Stimulated activated CD4-positive, alpha-beta T cell treated with anti-CD3 and anti-CD28 coated beads, TNF-alpha, amount 100 ng/mL, for 48 hours (primary cell): ENCODE measurements at regions not wholly inside any gene's neighbourhood (a gene's known extent, or its start where the extent isn't known, plus 50 kb on each side); places are given as distances from the start of the nearest gene placed in this dataset.

ENCODE experiments used
- DNase-seq, 3 donors: peaks; one replicate each; pipeline ENCODE4 v3.0.0-alpha.2; 2020; ENCODE audit warnings: low read depth in 3 of 3

DNA sequence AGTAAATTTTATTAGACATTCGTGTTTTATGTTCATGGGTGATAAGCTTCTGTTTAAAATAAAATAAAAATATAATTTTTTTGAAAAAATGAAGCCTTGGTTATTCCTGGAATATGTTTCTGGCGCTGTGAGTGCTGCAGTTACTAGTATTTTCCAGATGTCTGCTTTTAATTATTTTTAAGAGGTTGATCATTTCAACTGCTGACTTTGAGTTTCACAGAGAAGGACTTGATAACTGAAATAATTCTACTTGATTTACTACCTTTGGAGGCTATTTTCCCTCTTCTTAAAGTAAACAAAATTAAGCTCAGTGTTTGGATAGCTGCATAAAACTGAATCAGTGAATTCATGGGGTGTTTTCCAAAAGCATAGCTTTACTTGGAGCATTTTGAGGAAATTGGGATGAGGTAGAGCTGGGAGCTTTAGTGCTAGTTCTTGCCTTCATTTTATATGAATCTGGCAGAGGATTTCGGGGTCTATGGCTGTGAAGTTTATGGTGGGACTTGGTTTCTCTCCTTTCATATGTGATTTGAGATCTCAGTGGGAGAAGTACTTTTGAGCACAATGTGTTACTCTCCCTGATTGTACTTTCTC, 666.5 kb downstream of the DCDC2C start:
- no peak for DNase-seq

DNA sequence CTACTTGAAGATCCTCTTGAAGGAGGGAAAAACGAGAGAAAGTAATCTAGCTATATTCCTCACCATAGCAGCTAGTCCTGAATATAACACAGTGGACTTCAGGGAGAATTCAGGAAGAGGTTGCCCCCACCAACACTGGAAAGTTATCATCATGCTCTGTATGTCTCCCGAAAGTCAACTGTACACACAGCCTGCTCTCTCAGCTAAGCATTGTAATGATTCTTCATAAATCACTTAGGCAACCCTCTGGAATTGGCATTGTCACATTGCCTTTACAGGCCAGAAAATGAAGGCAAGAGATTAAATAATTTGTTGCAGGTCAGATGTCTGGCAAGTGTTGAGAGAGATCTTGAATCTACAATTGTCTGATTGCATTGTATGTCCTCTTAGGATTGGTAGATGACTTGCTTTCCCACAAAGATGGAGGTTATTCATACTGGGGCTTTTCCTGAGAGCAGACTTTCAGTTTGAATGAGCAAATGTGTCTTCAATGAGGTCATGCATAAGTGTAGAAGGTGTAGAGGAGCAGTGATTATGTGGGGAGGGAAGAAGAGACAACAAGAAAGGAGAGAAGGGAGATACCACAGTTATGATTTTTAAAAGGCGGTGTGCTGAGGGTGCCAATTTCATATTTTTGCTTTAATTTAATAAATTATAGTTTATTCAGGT, 667.2 kb downstream of the DCDC2C start:
- DNase-seq: no peak

DNA sequence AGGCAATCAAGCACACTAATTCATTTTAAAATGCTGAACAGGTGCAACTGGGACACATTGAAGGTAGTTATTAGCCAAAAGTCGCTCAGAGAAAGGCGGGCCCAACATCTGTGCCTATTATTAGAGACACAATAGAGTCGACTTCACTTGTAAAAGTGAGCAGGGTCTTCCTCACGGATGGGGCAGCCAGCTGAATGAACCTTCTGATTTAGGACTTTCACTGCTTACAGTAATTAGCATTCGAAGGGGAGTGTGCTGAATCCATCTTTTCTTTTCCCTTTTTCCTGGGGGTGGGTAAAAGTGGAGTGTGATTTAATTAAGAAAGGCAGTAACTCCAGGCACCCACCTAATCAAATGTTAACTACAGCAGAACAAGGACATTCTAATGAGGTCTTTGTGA, 677.7 kb downstream of the DCDC2C start:
- DNase-seq: no peak

DNA sequence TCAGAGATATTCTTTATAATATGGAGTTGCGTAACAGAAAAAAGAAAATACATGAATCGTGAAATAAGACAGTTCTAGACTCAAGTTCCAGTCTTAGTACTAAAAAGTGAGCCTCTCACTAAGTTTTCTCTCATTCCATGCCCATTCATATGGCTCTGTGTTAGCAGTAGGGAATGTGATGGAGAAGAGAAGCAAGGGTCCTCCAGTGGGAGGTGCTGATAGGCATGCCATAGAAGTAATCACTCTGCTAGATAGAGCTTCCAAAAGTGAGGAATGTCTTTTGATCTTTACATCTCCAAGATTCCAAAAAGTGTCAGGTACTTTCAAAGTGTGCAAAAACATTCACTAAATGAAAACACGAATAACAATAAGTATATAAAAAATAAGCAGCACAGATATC, 678.4 kb downstream of the DCDC2C start:
- DNase-seq: no peak

DNA sequence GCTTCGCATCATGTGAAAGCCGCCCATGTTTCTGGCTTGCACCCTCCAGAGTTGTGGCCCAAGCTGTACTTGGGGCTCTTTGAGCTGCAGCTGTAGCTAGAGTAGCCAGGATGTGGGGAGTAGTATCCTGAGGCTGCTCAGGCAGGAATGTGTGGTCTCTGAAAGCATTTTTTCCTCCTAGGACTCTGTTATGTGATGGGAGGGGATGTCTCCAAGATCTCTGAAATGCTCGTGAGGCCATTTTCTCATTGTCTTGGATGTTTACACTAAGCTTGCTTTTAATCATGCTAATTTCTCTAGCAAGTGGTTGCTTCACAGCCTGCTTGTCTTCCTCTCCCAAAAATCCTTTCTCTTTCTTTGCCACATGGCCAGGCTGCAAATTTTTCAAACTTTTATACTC, 687.6 kb downstream of the DCDC2C start:
- no peak for DNase-seq

DNA sequence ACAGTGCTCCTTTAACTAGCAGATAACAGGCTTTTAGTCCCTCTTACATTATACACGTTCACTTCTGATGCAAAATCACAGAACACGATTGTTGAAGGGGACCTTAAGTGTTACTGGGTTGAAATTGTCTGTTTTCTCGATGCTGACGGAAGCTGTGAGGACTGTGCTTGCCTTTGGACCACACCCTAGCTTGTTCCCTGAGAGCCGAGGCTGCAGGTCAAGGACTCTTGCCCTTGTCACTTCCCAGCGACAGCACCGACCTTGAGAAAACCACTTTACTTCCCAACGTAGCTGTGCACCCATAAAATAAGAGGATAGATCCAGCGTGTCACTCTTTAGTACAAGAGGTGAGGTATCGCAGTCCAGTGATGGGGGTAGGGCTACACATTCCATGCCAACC, 701.0 kb downstream of the DCDC2C start:
- DNase-seq: no peak

DNA sequence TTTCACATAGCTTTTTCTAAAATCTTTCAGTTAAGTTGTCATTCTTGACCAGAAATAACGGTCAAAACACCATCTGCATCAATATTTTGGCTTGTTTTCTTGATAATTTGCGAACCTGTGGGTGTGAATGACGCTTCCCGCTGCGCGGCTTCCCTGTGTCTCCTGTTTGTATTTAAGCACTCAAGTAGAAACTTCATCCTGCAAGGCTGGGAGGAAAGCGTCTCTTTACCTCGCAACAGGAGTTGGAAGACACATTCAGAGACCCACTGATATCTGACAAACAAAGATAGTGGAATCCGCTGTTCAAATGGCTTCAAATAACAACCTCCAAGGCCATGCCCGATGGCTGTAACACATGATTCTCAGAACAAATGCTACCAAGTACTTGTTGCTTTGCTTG, 704.9 kb downstream of the DCDC2C start:
- DNase-seq: no peak

DNA sequence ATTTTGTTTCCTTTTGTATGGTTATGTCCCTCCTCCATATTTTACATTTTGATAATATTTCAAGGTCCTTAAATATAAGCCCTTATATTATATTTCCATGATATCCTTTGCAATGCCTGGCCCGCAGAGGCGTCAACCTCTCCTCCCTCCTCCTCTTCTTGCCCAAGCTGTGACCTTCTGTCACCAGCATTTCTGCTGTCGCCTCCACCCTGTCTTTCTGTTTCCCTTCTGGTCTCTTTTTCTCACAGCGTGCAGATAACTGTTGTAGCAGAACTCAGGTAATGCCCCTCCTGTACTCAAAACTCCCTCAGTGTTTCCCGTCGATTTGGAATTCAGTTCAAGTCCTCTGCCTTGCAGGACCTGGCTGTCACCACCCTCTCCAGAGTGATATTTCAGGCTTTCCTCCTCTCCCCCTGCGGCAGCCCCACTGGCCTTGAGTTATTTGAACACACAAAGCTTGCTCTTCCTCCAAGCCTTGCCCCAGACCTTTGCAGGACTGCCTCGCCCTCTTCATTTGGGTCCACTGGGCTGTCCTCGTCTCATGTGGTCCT, 709.3 kb downstream of the DCDC2C start:
- DNase-seq: no peak

DNA sequence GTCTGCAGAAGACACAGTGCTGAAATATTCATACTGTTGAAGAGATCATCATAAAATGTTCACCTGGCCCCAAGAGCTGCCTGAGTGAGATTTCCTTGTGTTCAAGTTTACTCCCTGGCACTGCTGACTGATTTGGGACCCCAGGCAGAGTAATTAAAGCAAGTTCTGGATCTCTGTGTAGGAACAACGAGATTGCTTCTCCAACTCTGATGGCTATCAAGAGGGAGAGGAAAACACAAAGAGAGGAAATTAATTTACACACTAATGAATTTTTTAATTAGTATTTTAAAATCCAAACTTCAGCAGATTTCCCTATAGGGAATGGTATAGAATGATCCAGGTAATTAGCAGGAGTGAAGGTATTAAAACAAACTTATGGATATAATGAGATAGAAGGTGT, 711.8 kb downstream of the DCDC2C start:
- no peak for DNase-seq

DNA sequence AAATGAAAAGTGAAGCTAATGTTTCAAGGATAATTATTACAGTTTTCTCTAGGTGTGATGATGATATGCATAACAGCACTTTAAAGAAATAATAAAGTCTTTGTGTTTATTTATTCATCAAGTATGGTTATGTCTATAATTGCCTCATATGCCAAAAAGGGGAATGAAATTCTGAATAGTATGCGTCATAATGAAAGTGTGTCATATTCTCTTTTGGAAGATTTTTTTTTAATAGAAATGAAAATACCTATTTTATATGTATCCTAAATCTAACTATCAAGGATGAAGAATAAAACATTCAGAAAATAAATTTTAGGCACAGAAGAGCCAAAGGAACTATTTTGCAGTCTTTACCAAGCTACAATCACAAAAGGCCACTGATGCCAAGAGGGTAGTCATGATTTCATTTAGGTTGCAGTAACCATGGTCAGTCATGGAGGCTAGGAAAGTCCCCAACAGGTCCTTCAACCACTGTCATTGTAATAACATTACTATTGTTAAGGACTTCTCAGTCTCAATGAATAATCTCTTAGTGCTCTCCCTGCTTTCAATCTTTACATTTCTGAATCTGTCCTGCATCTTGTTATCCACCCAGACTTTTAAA, 712.5 kb downstream of the DCDC2C start:
- no peak for DNase-seq

DNA sequence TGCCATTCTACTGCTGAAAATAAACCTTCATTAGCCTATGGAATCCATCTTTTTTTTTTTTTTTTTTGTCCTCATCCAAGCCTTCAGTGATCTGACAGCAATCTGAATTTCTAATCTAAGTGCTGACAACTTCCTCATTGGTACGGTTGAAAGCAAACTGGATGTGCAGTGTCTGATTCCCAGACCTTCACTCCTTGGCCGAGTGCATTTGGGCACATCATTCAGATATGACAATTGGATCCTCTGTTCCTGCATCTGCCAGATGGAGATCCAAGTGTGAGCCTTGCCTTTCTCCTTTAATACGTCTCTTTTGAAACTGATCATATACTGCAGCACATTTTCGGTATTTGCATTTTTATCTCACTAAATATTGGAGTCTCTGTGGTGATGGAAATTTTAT, 713.1 kb downstream of the DCDC2C start:
- no peak for DNase-seq

DNA sequence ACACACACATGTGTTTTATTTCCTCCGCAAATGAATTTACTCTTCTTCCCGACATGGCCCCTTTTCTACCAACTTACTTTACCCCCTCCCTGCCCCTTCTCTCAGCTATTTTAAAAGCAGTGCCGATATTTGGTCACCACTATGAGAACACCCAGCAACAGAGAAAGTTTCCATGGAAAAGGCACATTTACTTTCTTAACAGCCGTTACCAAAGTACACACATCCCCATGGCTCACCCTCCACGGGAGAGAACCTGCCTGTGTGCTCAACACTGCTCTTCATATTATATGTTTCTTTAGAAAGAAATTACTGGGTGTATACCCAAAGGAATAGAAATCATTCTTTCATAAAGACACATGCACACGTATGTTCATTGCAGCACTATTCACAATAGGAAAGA, 714.4 kb downstream of the DCDC2C start:
- DNase-seq: no peak

DNA sequence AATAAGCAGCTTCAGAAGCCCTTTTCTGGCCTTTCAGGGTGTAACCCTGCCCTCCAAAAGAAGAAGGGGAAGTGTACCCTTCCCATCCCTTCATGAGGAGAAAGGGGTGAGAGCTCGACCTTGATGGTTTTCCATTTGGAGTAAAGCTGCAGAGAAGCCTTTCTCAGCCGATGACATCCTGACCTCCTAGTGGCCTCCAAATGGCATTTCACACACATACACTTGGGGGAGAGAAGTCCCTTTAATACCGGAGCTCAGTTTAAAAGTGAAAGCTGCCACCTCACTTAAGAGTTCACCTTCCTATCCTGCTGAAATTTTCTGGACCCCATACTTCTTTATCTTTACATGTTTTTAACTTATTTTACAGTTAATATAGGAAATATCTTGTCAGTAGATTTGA, 716.7 kb downstream of the DCDC2C start:
- DNase-seq: no peak

DNA sequence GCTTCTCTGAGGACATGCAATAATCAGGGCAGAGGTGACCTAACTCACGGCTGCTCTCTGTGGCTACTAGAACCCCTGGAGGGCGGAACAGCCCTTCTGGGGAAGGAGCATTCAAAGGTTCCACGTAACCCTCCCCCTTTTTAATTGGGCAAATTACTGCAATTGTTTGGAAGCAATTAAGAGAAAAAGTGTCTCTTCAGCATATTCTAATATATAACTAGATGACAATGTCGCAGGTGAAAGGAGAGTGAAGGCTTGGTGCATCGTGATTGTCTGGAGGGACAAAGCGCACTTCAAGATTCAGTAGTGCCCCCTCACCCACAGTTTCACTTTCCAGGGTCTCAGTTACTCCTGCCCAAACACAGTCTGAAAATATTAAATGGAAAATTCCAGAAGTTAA, 720.8 kb downstream of the DCDC2C start:
- DNase-seq: no peak

DNA sequence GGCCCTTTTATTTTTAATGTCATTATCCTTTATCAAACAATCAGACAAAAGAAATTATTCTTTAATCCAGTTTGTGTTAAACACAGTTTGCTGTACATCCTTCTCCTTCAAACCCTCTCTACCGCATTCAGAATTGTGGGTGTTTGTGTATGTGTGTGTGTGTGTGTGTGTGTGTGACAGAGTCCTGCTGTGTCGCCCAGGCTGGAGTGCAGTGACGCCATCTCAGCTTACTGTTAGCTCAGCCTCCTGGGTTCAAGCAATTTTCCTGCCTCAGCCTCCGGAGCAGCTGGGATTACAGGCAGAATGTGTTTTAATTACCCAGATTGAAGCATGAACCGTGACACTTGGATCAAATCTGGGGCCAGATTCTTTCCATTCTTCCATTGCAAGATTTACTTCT, 723.7 kb downstream of the DCDC2C start:
- DNase-seq: no peak

DNA sequence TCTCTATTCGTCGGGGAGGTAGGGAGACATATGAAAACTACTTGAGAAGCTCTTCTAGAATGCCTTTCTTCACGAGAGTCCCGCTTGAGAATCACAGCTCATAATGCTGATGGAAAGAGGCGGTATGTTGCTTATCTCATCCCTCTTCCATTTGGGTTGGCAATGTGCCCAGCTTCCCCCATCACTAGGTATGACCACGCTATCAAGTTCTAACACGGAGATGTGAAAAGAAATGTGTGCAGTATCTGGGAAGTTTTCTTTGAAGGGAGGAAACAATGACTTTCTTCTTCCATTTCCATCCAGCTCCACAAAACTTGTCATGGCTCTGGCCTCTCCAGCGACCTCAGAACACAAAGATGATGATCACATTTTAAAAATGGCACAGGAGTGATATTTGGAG, 742.4 kb downstream of the DCDC2C start:
- no peak for DNase-seq

DNA sequence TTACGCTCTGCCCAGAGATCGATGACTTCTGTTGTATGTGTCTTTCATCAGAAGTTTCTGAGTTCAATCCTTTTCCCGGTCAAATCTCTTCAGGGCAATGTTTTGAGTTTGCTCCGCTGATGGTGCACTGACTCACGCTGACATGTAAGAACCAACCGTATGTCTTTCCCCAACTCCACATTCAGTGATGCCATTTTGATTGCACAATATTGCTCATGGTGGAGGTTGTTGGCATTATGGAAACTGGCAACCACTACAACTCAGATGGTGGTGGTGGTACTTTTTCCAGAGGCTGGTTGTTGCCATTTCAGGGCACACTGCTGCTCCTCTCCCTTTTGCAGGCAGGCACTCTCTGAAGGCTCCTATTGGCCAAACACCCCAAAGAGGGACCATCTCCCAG, 751.5 kb downstream of the DCDC2C start:
- DNase-seq: no peak

DNA sequence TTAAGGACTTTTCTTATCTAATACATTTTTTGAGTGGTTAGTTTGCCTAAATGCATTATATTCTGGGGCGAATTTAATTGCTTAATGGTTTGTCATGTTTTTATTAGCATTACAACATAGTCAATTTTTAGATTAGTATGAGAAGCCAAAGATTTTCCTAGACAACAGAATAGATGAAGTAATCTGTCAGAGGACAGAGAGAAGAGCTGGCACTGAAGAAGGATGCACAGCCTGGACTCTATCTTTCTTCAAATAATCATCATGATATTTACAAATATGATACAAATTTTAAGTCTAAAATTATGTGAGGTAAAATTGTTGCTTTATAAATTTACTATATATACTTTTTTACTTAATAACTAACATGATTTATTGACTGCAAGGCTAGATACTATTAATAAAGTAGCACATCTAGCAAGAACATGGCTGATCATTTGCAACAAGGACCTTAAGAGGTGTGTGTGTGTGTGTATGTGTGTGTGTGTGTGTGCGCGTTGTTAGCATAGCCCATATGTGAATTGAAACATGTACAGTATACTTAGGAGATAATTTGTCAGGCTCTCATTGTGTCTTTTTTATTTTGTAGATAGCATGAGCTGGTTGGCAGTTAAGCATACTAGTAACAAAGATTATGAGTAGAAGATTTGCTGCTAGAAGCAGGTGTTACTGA, 752.2 kb downstream of the DCDC2C start:
- DNase-seq: no peak

DNA sequence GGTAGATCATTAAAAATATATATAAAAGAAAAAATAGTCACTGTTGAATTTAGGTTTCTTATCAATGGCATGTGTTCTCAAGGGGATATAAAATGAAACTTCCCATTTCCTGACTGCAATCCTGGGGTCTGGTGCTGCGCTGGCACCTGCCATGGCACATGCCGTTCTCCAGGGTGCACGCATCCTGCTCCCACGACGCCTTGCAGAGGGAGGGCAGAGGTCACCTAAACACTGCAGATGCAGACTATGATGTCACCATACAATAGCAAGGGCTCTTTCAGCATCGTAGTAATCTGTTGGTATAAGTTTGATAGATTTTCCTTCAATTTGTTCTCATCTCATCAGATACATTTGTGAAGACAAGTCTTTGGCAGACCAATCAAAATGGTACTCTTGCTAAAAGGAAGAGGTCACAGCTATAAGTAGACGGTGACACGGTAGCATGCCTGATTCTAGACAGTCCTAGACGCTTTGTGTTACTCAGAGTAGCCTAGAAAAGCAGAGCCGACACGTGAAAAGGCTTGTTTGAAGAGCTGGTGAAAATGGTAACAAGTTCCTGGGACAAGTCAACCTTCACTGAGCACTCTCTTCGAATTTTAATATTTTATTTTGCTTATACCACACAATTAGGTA, 761.4 kb downstream of the DCDC2C start:
- DNase-seq: no peak

DNA sequence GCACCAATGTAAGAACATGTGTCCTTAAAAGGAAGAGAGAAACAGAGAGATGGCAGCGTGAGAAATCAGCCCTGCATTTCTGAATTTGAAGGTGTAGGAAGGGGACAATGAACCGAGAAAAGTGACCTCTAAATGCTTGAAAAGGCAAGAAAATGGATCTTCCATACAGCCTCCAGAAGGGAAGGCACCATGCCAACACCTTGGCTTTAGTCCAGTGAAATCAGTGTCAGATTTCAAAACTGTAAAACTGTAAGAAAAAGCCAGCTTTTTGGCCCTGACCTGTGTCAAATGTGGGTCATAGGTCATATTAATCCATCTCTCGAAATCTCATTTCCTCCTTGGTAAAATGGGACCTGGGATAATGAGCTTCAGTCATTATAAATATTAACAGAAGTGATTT, 762.3 kb downstream of the DCDC2C start:
- DNase-seq: no peak

DNA sequence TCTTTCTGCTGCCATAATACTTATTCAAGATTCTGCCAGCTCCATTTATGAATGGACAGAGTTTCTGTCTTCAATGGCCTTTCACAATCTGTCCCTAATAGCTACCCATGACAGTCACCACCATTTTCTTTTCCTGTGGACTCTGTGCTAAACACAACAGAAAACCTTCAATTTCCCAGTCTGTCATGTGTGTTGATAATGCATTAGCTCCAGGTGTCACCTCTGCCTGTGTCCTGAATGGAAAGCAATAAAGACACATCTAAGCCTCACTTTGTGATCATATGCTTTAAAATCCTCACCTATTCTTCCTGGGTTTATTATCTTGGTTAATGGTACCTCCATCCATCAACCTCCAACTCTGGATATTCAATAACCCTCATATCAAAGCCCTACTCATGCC, 772.2 kb downstream of the DCDC2C start:
- DNase-seq: no peak

DNA sequence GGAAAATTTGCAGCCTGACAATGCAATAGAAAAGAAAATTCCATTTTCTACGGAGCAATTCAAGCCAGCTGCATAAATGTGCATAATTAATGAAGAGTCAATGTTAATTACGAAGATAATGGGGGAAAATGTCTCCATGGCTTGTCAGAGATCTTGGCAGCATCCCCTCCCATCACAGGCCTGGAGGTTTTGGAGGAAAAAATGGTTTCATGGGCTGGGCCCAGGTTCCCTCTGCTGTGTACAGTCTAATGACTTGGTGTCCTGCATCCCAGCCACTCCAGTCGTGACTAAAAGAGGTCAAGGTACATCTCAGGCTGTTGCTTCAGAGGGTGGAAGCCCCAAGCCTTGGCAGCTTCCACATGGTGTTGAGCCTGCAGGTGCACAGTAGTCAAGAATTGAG, 779.7 kb downstream of the DCDC2C start:
- DNase-seq: no peak
